OCI-LY1 (cell line): ENCODE measurements at regions not wholly inside any gene's neighbourhood (a gene's known extent, or its start where the extent isn't known, plus 50 kb on each side); places are given as distances from the start of the nearest gene placed in this dataset.

Experiments
- H2AFZ ChIP-seq: fragments of 200-600 bp; sonication (generic), shearing (Covaris generic); 2 replicates; pipeline ENCODE4 v1.6.0; 2014; ENCODE audit warnings: antibody characterized with exemption, mild to moderate bottlenecking, low read length
- H3F3A ChIP-seq: fragments of 200-600 bp; sonication (generic), shearing (Covaris generic); 2 replicates; pipeline ENCODE4 v1.6.0; 2014; ENCODE audit warnings: mild to moderate bottlenecking, antibody characterized with exemption, low read length, moderate library complexity; ENCODE audit not compliant: insufficient read depth
- H3K27ac ChIP-seq: fragments of 200-600 bp; sonication (generic); 2 replicates; pipeline ENCODE4 v1.5.1; 2014; ENCODE audit warnings: low read length, mixed run types, mild to moderate bottlenecking, low read depth; ENCODE audit not compliant: poor library complexity, severe bottlenecking
- H3K27me3 ChIP-seq: fragments of 200-600 bp; sonication (generic); 2 replicates; pipeline ENCODE4 v1.6.0; 2014; ENCODE audit warnings: antibody characterized with exemption, mild to moderate bottlenecking, low read length, moderate library complexity; ENCODE audit not compliant: insufficient read depth
- H3K36me3 ChIP-seq: fragments of 200-600 bp; sonication (generic); 2 replicates; pipeline ENCODE4 v1.6.1; 2014; ENCODE audit warnings: mild to moderate bottlenecking, antibody characterized with exemption, low read length, moderate library complexity, mixed read lengths; ENCODE audit not compliant: insufficient read depth
- H3K4me1 ChIP-seq: fragments of 200-600 bp; sonication (generic); 2 replicates; pipeline ENCODE4 v1.5.1; 2014; ENCODE audit warnings: mild to moderate bottlenecking, low read length, moderate library complexity; ENCODE audit not compliant: insufficient read depth, severe bottlenecking
- H3K4me2 ChIP-seq: fragments of 200-600 bp; sonication (generic), shearing (Covaris generic); 2 replicates; pipeline ENCODE4 v1.6.1; 2014; ENCODE audit warnings: low read length
- H3K4me3 ChIP-seq: fragments of 200-600 bp; sonication (generic); 2 replicates; pipeline ENCODE4 v1.5.1; 2014; ENCODE audit warnings: low read length, low read depth, mild to moderate bottlenecking, mixed read lengths; ENCODE audit not compliant: poor library complexity, severe bottlenecking
- H3K79me2 ChIP-seq: fragments of 200-600 bp; shearing (Covaris generic); 2 replicates; pipeline ENCODE4 v1.6.1; 2016; ENCODE audit warnings: mixed run types, low read length, mixed read lengths; ENCODE audit not compliant: insufficient read depth
- H3K9ac ChIP-seq: fragments of 200-600 bp; sonication (generic), shearing (Covaris generic); 2 replicates; pipeline ENCODE4 v1.6.1; 2014; ENCODE audit warnings: mild to moderate bottlenecking, low read length, mixed read lengths
- H3K9me2 ChIP-seq: fragments of 200-600 bp; sonication (generic), shearing (Covaris generic); 2 replicates; pipeline ENCODE4 v1.6.1; 2014; ENCODE audit warnings: low read depth, mild to moderate bottlenecking, low read length, mixed read lengths
- H3K9me3 ChIP-seq: fragments of 200-600 bp; shearing (Covaris generic); 2 replicates; pipeline ENCODE4 v1.6.1; 2014; ENCODE audit warnings: low read length, mixed read lengths
- H4K20me1 ChIP-seq: fragments of 200-600 bp; sonication (generic), shearing (Covaris generic); 2 replicates; pipeline ENCODE4 v1.6.0; 2016; ENCODE audit warnings: mild to moderate bottlenecking, low read length; ENCODE audit not compliant: insufficient read depth
- CTCF ChIP-seq: fragments of 200-600 bp; sonication (generic), shearing (Covaris generic); IDR thresholded peaks from 2 replicates; pipeline ENCODE4 v1.5.1; 2017; ENCODE audit warnings: mild to moderate bottlenecking, antibody characterized with exemption, low read length, moderate library complexity, mixed read lengths
- EZH2 ChIP-seq: fragments of 200-600 bp; sonication (generic), shearing (Covaris generic); IDR thresholded peaks from 2 replicates; pipeline ENCODE4 v1.8.0; 2017; ENCODE audit warnings: borderline replicate concordance, mixed run types, mild to moderate bottlenecking, antibody characterized with exemption, low read length, moderate library complexity, mixed read lengths

- Histone ChIP-seq H4K20me1 (no peaks in the 10 kb centered on the region), H3K4me1 (no peaks in the 10 kb centered on the region), H3K27me3 (no peaks in the 10 kb centered on the region), H3K79me2 (no peaks in the 10 kb centered on the region), H3K27ac (no peak overlapping the region), H3K4me3 (no peak overlapping the region), H3F3A (no peaks in the 10 kb centered on the region), H3K36me3 (no peaks in the 10 kb centered on the region), H3K9ac (no peak overlapping the region), H3K9me2 (no peaks in the 10 kb centered on the region), H2AFZ (no peak overlapping the region), H3K9me3 (no peaks in the 10 kb centered on the region), H3K4me2 (no peak overlapping the region)
- TF ChIP-seq CTCF = no peak
- TF ChIP-seq EZH2 = no peak
These were observed 250.3 kb downstream of the ATG4C start for GRCh38 chr1:63034256-63034655.

- no peaks in the 10 kb centered on the region for H3K36me3 ChIP-seq
- H2AFZ ChIP-seq = no peak overlapping the region
- no peak overlapping the region for H3K4me3 ChIP-seq
- H3K4me1 ChIP-seq = no peaks in the 10 kb centered on the region
- no peaks in the 10 kb centered on the region for H3K27me3 ChIP-seq
- H3K4me2 ChIP-seq = no peak overlapping the region
- H3K9me2 ChIP-seq = no peaks in the 10 kb centered on the region
- no peak overlapping the region for H3K9ac ChIP-seq
- H4K20me1 ChIP-seq = no peaks in the 10 kb centered on the region
- no peak overlapping the region for H3K27ac ChIP-seq
- H3F3A ChIP-seq = no peaks in the 10 kb centered on the region
- H3K79me2 ChIP-seq = no peaks in the 10 kb centered on the region
- TF ChIP-seq CTCF = no peak
- no peak for TF ChIP-seq EZH2
- no peaks in the 10 kb centered on the region for H3K9me3 ChIP-seq
These were observed 254.7 kb downstream of the ATG4C start for GRCh38 chr1:63038586-63038985.

- Histone ChIP-seq H3K4me1 (no peaks in the 10 kb centered on the region), H3K9me2 (no peaks in the 10 kb centered on the region), H3K27me3 (no peaks in the 10 kb centered on the region), H3K79me2 (no peaks in the 10 kb centered on the region), H3F3A (no peaks in the 10 kb centered on the region), H3K4me2 (no peak overlapping the region), H3K27ac (no peak overlapping the region), H3K36me3 (no peaks in the 10 kb centered on the region), H3K9ac (no peak overlapping the region), H3K4me3 (no peak overlapping the region), H3K9me3 (no peaks in the 10 kb centered on the region), H2AFZ (no peak overlapping the region), H4K20me1 (no peaks in the 10 kb centered on the region)
- TF ChIP-seq EZH2 = no peak
- TF ChIP-seq CTCF = no peak
These were observed 257.7 kb downstream of the ATG4C start for GRCh38 chr1:63041660-63042059.
